ENCODE measurements at regions not wholly inside any gene's neighbourhood (a gene's known extent, or its start where the extent isn't known, plus 50 kb on each side); places are given as distances from the start of the nearest gene placed in this dataset.

- CTCF ChIA-PET, result no interaction called here
- DNase-seq (ENCODE audit: low read depth, low spot score) (no peak), FAIRE-seq (no peak)
- Histone ChIP-seq H3K9ac (replicated peaks; ENCODE audit: extremely low read depth, insufficient read depth, low read length) (no peak overlapping the region), H3K27ac (ENCODE audit: insufficient read depth, low read depth, low read length) (no peak overlapping the region), H3K36me3 (ENCODE audit: control insufficient read depth in 2 of 2, extremely low read depth in 1 of 2, insufficient read depth in 2 of 2, low read length in 2 of 2) (no peaks in the 10 kb centered on the region), H3K9me1 (replicated peaks; ENCODE audit: control insufficient read depth, extremely low read depth, insufficient read depth, low read length) (no peaks in the 10 kb centered on the region), H4K20me1 (replicated peaks; ENCODE audit: control insufficient read depth, extremely low read depth, insufficient read depth, low read length) (no peaks in the 10 kb centered on the region), H3K27me3 (ENCODE audit: control insufficient read depth in 2 of 2, insufficient read depth in 2 of 2, low read length in 2 of 2) (no peaks in the 10 kb centered on the region), H3K4me1 (ENCODE audit: control insufficient read depth, extremely low read depth, insufficient read depth, low read length) (no peaks in the 10 kb centered on the region), H3K4me2 (ENCODE audit: insufficient read depth, low read length) (no peak overlapping the region), H2AFZ (ENCODE audit: low read depth, low read length) (no peak overlapping the region), H3K9me3 (replicated peaks; ENCODE audit: control insufficient read depth, insufficient read depth, low read length) (peaks cover 4% of the 10 kb centered on the region), H3K79me2 (ENCODE audit: control insufficient read depth, insufficient read depth, low read length) (no peaks in the 10 kb centered on the region), H3K4me3 (replicated peaks in 1 of 3; ENCODE audit: insufficient read depth in 1 of 3, low read depth in 1 of 3, low read length in 3 of 3) (no peak overlapping the region)
- intact Hi-C loops (cut with micrococcal nuclease), result no loop called here
- dilution Hi-C loops (cut with MboI; ENCODE audit: extremely low pct_ligation_motif_present, low sequenced_read_pairs), result no loop called here
- POLR2A ChIA-PET, result no interaction called here
- BruUV-seq (replicated peaks), result no TSS peak
- no peak for TF ChIP-seq POLR2A (IDR thresholded peaks at IDR 0.05; ENCODE audit: low read depth, low read length)
- no peak for TF ChIP-seq MAX (IDR thresholded peaks at IDR 0.05; ENCODE audit: insufficient read depth, insufficient read length)
- TF ChIP-seq EZH2 (IDR thresholded peaks at IDR 0.05; ENCODE audit: borderline replicate concordance, low read depth, low read length, severe bottlenecking), result no peak
Observed at GRCh38 chr13:62973804-62974203, 1558.2 kb upstream of the PCDH20 start.

GRCh38 chr13:62964522-62964921 is 1548.9 kb upstream of the PCDH20 start:
- no peak overlapping the region for H3K4me2 ChIP-seq (ENCODE audit: insufficient read depth, low read length)
- no peak overlapping the region for H3K27ac ChIP-seq (ENCODE audit: insufficient read depth, low read depth, low read length)
- H3K9me1 ChIP-seq (replicated peaks; ENCODE audit: control insufficient read depth, extremely low read depth, insufficient read depth, low read length), result no peaks in the 10 kb centered on the region
- H3K4me3 ChIP-seq (replicated peaks in 1 of 3; ENCODE audit: insufficient read depth in 1 of 3, low read depth in 1 of 3, low read length in 3 of 3), result no peak overlapping the region
- H3K36me3 ChIP-seq (ENCODE audit: control insufficient read depth in 2 of 2, extremely low read depth in 1 of 2, insufficient read depth in 2 of 2, low read length in 2 of 2), result no peaks in the 10 kb centered on the region
- H3K4me1 ChIP-seq (ENCODE audit: control insufficient read depth, extremely low read depth, insufficient read depth, low read length), result no peaks in the 10 kb centered on the region
- dilution Hi-C loops (cut with MboI; ENCODE audit: extremely low pct_ligation_motif_present, low sequenced_read_pairs), result no loop called here
- intact Hi-C loops (cut with micrococcal nuclease), result no loop called here
- no peaks in the 10 kb centered on the region for H3K27me3 ChIP-seq (ENCODE audit: control insufficient read depth in 2 of 2, insufficient read depth in 2 of 2, low read length in 2 of 2)
- H2AFZ ChIP-seq (ENCODE audit: low read depth, low read length), result no peak overlapping the region
- no peak for DNase-seq (ENCODE audit: low read depth, low spot score)
- no peaks in the 10 kb centered on the region for H3K79me2 ChIP-seq (ENCODE audit: control insufficient read depth, insufficient read depth, low read length)
- no peak for TF ChIP-seq FOS (IDR thresholded peaks at IDR 0.05; ENCODE audit: borderline replicate concordance, insufficient read depth, low read length)
- TF ChIP-seq GATA2 (IDR thresholded peaks at IDR 0.05; ENCODE audit: insufficient read depth, insufficient read length, low read depth, low read length), result no peak
- no peak for TF ChIP-seq JUN (IDR thresholded peaks at IDR 0.05; ENCODE audit: borderline replicate concordance, insufficient read depth, insufficient read length, low read depth)
- no peak for TF ChIP-seq POLR2AphosphoS5 (IDR thresholded peaks at IDR 0.05; ENCODE audit: insufficient read depth, low read depth, low read length)
- no peak for TF ChIP-seq POLR2A (IDR thresholded peaks at IDR 0.05; ENCODE audit: low read depth, low read length)
- TF ChIP-seq EZH2 (IDR thresholded peaks at IDR 0.05; ENCODE audit: borderline replicate concordance, low read depth, low read length, severe bottlenecking), result no peak
- no peak for TF ChIP-seq MYC (IDR thresholded peaks at IDR 0.05; ENCODE audit: low read depth, low read length)
- no peak for TF ChIP-seq MAX (IDR thresholded peaks at IDR 0.05; ENCODE audit: insufficient read depth, insufficient read length)
- no peak for TF ChIP-seq CTCF (IDR thresholded peaks at IDR 0.05; ENCODE audit: extremely low read depth in 1 of 2, insufficient read depth in 1 of 2, low read depth in 1 of 2, low read length in 2 of 2)
- POLR2A ChIA-PET, result no interaction called here
- H3K9ac ChIP-seq (replicated peaks; ENCODE audit: extremely low read depth, insufficient read depth, low read length), result no peak overlapping the region
- H3K9me3 ChIP-seq (replicated peaks; ENCODE audit: control insufficient read depth, insufficient read depth, low read length), result no peaks in the 10 kb centered on the region
- no peak for FAIRE-seq
- CTCF ChIA-PET, result no interaction called here
- BruUV-seq (replicated peaks), result no TSS peak
- H4K20me1 ChIP-seq (replicated peaks; ENCODE audit: control insufficient read depth, extremely low read depth, insufficient read depth, low read length), result no peaks in the 10 kb centered on the region

Data from endothelial cell of umbilical vein (primary cell).